ENCODE measurements at regions not wholly inside any gene's neighbourhood (a gene's known extent, or its start where the extent isn't known, plus 50 kb on each side); places are given as distances from the start of the nearest gene placed in this dataset.

- no peak overlapping the region for H3K4me3 ChIP-seq (ENCODE audit: control extremely low read depth in 1 of 5, extremely low read depth in 1 of 5, insufficient read depth in 1 of 5, low read depth in 2 of 5, low read length in 4 of 5)
- 91% methylated on average over 5 of the region's 6 CpGs for WGBS (ENCODE audit: insufficient coverage)
- H3K27ac ChIP-seq (ENCODE audit: low read length in 2 of 2): no peak overlapping the region
- H3K9me3 ChIP-seq (ENCODE audit: control extremely low read depth in 1 of 3, control insufficient read depth in 2 of 3, insufficient read depth in 1 of 3, low read length in 2 of 3): peaks cover 0 to 5% (median 0%) of the 10 kb centered on the region in 3 donors
- H3K9ac ChIP-seq (ENCODE audit: low read length): no peak overlapping the region
- POLR2A ChIA-PET: no interaction called here
- H3K27me3 Mint-ChIP-seq: peaks cover 12% of the 10 kb centered on the region
- DNase-seq (no peak), ATAC-seq (ENCODE audit: low read depth) (no peak)
- H3K4me1 ChIP-seq (ENCODE audit: control insufficient read depth in 2 of 2, insufficient read depth in 2 of 2, low read length in 2 of 2): no peaks in the 10 kb centered on the region
- H3K4me3 Mint-ChIP-seq: no peak overlapping the region
- no peak for TF ChIP-seq CTCF (IDR thresholded peaks at IDR 0.05)
- no peak for TF ChIP-seq EZH2 (IDR thresholded peaks at IDR 0.05; ENCODE audit: borderline replicate concordance, insufficient read depth, low read depth, low read length, poor library complexity, severe bottlenecking)
- H3K9me3 Mint-ChIP-seq (ENCODE audit: insufficient read depth): peaks cover 5% of the 10 kb centered on the region
- no peaks in the 10 kb centered on the region for H3K4me1 Mint-ChIP-seq
- no peaks in the 10 kb centered on the region for H4K20me1 ChIP-seq (ENCODE audit: control insufficient read depth, insufficient read depth, low read length, poor library complexity, severe bottlenecking)
- no peak overlapping the region for H2AFZ ChIP-seq (ENCODE audit: insufficient read depth, low read depth, low read length, poor library complexity, severe bottlenecking)
- no peaks in the 10 kb centered on the region for H3K79me2 ChIP-seq (ENCODE audit: control insufficient read depth, insufficient read depth, low read length)
- H3K27me3 ChIP-seq (replicated peaks in 1 of 4; ENCODE audit: control extremely low read depth in 1 of 4, control insufficient read depth in 3 of 4, insufficient read depth in 4 of 4, low read length in 3 of 4): no peaks in the 10 kb centered on the region
- H3K36me3 ChIP-seq (replicated peaks in 1 of 2; ENCODE audit: control extremely low read depth in 1 of 2, control insufficient read depth in 1 of 2, extremely low read depth in 1 of 2, insufficient read depth in 2 of 2, low read length in 1 of 2): no peaks in the 10 kb centered on the region
- intact Hi-C loops (cut with micrococcal nuclease): no loop called here
- CTCF ChIA-PET: no interaction called here
- H3K27ac Mint-ChIP-seq: no peak overlapping the region
- no peak overlapping the region for H3K4me2 ChIP-seq (replicated peaks; ENCODE audit: low read depth, low read length, poor library complexity, severe bottlenecking)
Measured at GRCh38 chr6:165762876-165763275, 99.8 kb upstream of the PDE10A start.

- DNase-seq: no peak
- Histone ChIP-seq H3K27me3 (replicated peaks in 1 of 4; ENCODE audit: control extremely low read depth in 1 of 4, control insufficient read depth in 3 of 4, insufficient read depth in 4 of 4, low read length in 3 of 4) (no peaks in the 10 kb centered on the region), H3K4me3 (ENCODE audit: control extremely low read depth in 1 of 5, extremely low read depth in 1 of 5, insufficient read depth in 1 of 5, low read depth in 2 of 5, low read length in 4 of 5) (no peak overlapping the region), H3K9me3 (ENCODE audit: control extremely low read depth in 1 of 3, control insufficient read depth in 2 of 3, insufficient read depth in 1 of 3, low read length in 2 of 3) (peaks cover 0 to 5% (median 0%) of the 10 kb centered on the region in 3 donors), H2AFZ (ENCODE audit: insufficient read depth, low read depth, low read length, poor library complexity, severe bottlenecking) (no peak overlapping the region), H3K36me3 (replicated peaks in 1 of 2; ENCODE audit: control extremely low read depth in 1 of 2, control insufficient read depth in 1 of 2, extremely low read depth in 1 of 2, insufficient read depth in 2 of 2, low read length in 1 of 2) (no peaks in the 10 kb centered on the region), H3K27ac (ENCODE audit: low read length in 2 of 2) (no peak overlapping the region), H3K9ac (ENCODE audit: low read length) (no peak overlapping the region), H3K4me2 (replicated peaks; ENCODE audit: low read depth, low read length, poor library complexity, severe bottlenecking) (no peak overlapping the region), H4K20me1 (ENCODE audit: control insufficient read depth, insufficient read depth, low read length, poor library complexity, severe bottlenecking) (no peaks in the 10 kb centered on the region), H3K79me2 (ENCODE audit: control insufficient read depth, insufficient read depth, low read length) (no peaks in the 10 kb centered on the region), H3K4me1 (ENCODE audit: control insufficient read depth in 2 of 2, insufficient read depth in 2 of 2, low read length in 2 of 2) (no peaks in the 10 kb centered on the region)
- ATAC-seq (ENCODE audit: low read depth): no peak
- peaks cover 5% of the 10 kb centered on the region for H3K27me3 Mint-ChIP-seq
- H3K4me1 Mint-ChIP-seq: no peaks in the 10 kb centered on the region
- H3K9me3 Mint-ChIP-seq (ENCODE audit: insufficient read depth): peaks cover 5% of the 10 kb centered on the region
- CTCF ChIA-PET: no interaction called here
- intact Hi-C loops (cut with micrococcal nuclease): no loop called here
- no peak for TF ChIP-seq CTCF (IDR thresholded peaks at IDR 0.05)
- no peak for TF ChIP-seq EZH2 (IDR thresholded peaks at IDR 0.05; ENCODE audit: borderline replicate concordance, insufficient read depth, low read depth, low read length, poor library complexity, severe bottlenecking)
- WGBS (ENCODE audit: insufficient coverage): 90% methylated on average over 1 of the region's 2 CpGs
- H3K4me3 Mint-ChIP-seq: no peak overlapping the region
- POLR2A ChIA-PET: no interaction called here
- H3K27ac Mint-ChIP-seq: no peak overlapping the region
Measured at GRCh38 chr6:165762125-165762524, 99.1 kb upstream of the PDE10A start.

Measured in B cell (primary cell).